ENCODE measurements at regions not wholly inside any gene's neighbourhood (a gene's known extent, or its start where the extent isn't known, plus 50 kb on each side); places are given as distances from the start of the nearest gene placed in this dataset.

GRCh38 chr2:185335879-185336278 lies 402.7 kb upstream of the FSIP2 start:
- TF ChIP-seq POLR2AphosphoS5 (IDR thresholded peaks at IDR 0.05): no peak
- no peak for TF ChIP-seq POLR2A (IDR thresholded peaks at IDR 0.05)
- no peak for TF ChIP-seq CTCF (IDR thresholded peaks at IDR 0.05)
- no peak for TF ChIP-seq EP300 (IDR thresholded peaks at IDR 0.05)

All from stomach (tissue), 4 donors.